ENCODE measurements at regions not wholly inside any gene's neighbourhood (a gene's known extent, or its start where the extent isn't known, plus 50 kb on each side); places are given as distances from the start of the nearest gene placed in this dataset.

GRCh38 chr12:115750340-115750739 is 527.2 kb downstream of the MED13L start:
- Histone ChIP-seq H3K4me1 (ENCODE audit: control insufficient read depth in 1 of 2, insufficient read depth in 2 of 2, low read length in 2 of 2) (no peaks in the 10 kb centered on the region), H3K36me3 (ENCODE audit: control insufficient read depth in 1 of 2, insufficient read depth in 2 of 2, low read length in 2 of 2) (no peaks in the 10 kb centered on the region), H3K79me2 (ENCODE audit: insufficient read depth, low read length) (no peaks in the 10 kb centered on the region), H3K9me2 (ENCODE audit: insufficient read depth) (no peaks in the 10 kb centered on the region), H3K27me3 (ENCODE audit: insufficient read depth, low read length) (peaks cover 26% of the 10 kb centered on the region), H3K9me3 (ENCODE audit: control insufficient read depth in 1 of 2, insufficient read depth in 1 of 2, low read depth in 1 of 2, low read length in 2 of 2) (no peaks in the 10 kb centered on the region), H3K4me2 (ENCODE audit: low read length) (no peak overlapping the region), H4K20me1 (ENCODE audit: insufficient read depth) (no peaks in the 10 kb centered on the region), H2AFZ (ENCODE audit: low read depth, low read length, poor library complexity, severe bottlenecking) (no peak overlapping the region), H3K9ac (ENCODE audit: low read length) (no peak overlapping the region), H3K4me3 (replicated peaks in 1 of 2; ENCODE audit: low read depth in 1 of 2, low read length in 2 of 2) (no peak overlapping the region), H3K27ac (ENCODE audit: low read depth, low read length) (no peak overlapping the region)
- ATAC-seq (no peak), DNase-seq (ENCODE audit: low read depth, low spot score) (no peak)
- intact Hi-C loops (cut with micrococcal nuclease): loop anchor here (5.0 to 10.0 kb wide), 2 partner anchors 278 to 816 kb away; no protein-coding TSS in a partner anchor
- POLR2A ChIA-PET: no interaction called here
- RAD21 ChIA-PET (ENCODE audit: low non-redundant PET in 1 of 2, low total read pairs in 2 of 2, uncharacterized antibody in 2 of 2, unreplicated experiment in 2 of 2): no interaction called here
- no TSS peak for BruUV-seq (replicated peaks)
- no peak for TF ChIP-seq EZH2 (IDR thresholded peaks at IDR 0.05)
- TF ChIP-seq FOSL1 (IDR thresholded peaks at IDR 0.05; ENCODE audit: low read depth): no peak
- TF ChIP-seq YY1 (IDR thresholded peaks at IDR 0.05; ENCODE audit: extremely low read depth, insufficient replicate concordance, low read depth, low read length): no peak
- TF ChIP-seq JUND (IDR thresholded peaks at IDR 0.05): no peak
- TF ChIP-seq EZH2phosphoT487 (IDR thresholded peaks at IDR 0.05; ENCODE audit: borderline replicate concordance): no peak
- TF ChIP-seq ZBTB33 (IDR thresholded peaks at IDR 0.05; ENCODE audit: extremely low read depth, insufficient replicate concordance, low read length): no peak
- TF ChIP-seq ZFX (IDR thresholded peaks at IDR 0.05): no peak
- TF ChIP-seq ELF1 (IDR thresholded peaks at IDR 0.05; ENCODE audit: borderline replicate concordance, low read depth): no peak
- TF ChIP-seq REST (IDR thresholded peaks at IDR 0.05; ENCODE audit: low read depth): no peak
- TF ChIP-seq POLR2AphosphoS5 (IDR thresholded peaks at IDR 0.05; ENCODE audit: low read depth, low read length): no peak
- TF ChIP-seq CTCF (IDR thresholded peaks at IDR 0.05 in 2 of 3, conservative IDR thresholded peaks at IDR 0.05 in 1 of 3; ENCODE audit: borderline replicate concordance in 1 of 3, insufficient read depth in 1 of 3, low read depth in 2 of 3, low read length in 2 of 3): no peak
- no peak for TF ChIP-seq CBX3 (IDR thresholded peaks at IDR 0.05; ENCODE audit: low read depth)
- TF ChIP-seq SRF (IDR thresholded peaks at IDR 0.05; ENCODE audit: low read depth): no peak
- TF ChIP-seq SIN3A (IDR thresholded peaks at IDR 0.05; ENCODE audit: low read depth): no peak
- no peak for TF ChIP-seq RAD21 (IDR thresholded peaks at IDR 0.05; ENCODE audit: low read depth)
- TF ChIP-seq SP1 (IDR thresholded peaks at IDR 0.05; ENCODE audit: low read depth): no peak
- no peak for TF ChIP-seq ATF3 (IDR thresholded peaks at IDR 0.05)
- CTCF ChIA-PET: interaction anchor here (0.5 kb wide), 1 partner anchor 181 kb away, joined by 4 read pairs; no protein-coding TSS in a partner anchor

Data from HCT116 (cell line).